AG04450 (cell line): ENCODE measurements at regions not wholly inside any gene's neighbourhood (a gene's known extent, or its start where the extent isn't known, plus 50 kb on each side); places are given as distances from the start of the nearest gene placed in this dataset.

Source experiments
- CTCF ChIA-PET: fragments of 300-600, 350-600 bp; formaldehyde crosslinking; extraction: SDS; loops from one replicate; lab custom pipeline; 2022; ENCODE audit warnings: antibody characterized with exemption, inconsistent platforms; lab: Charles Lee
- POLR2A ChIA-PET: fragments of 350-600 bp; formaldehyde crosslinking; extraction: SDS; loops from one replicate; lab custom pipeline; 2021; ENCODE audit warnings: antibody characterized with exemption, inconsistent platforms; lab: Yijun Ruan, JAX
- DNase-seq: peaks from one replicate; pipeline ENCODE4 v3.0.0-alpha.2; 2011; ENCODE audit warnings: low read depth, low spot score
- H3K27ac ChIP-seq: one replicate; pipeline ENCODE4 v1.5.1; 2012; ENCODE audit warnings: low read depth, low read length, control low read depth
- H3K27me3 ChIP-seq: one replicate; pipeline ENCODE4 v1.6.0; 2012; ENCODE audit warnings: low read length; ENCODE audit not compliant: control insufficient read depth, insufficient read depth
- H3K4me3 ChIP-seq: 2 replicates; pipeline ENCODE4 v1.5.1; 2011; ENCODE audit warnings: mild to moderate bottlenecking, low read depth, low read length, control low read depth
- H3K9me3 ChIP-seq: 2 replicates; pipeline ENCODE4 v1.5.1; 2012; ENCODE audit warnings: low read length; ENCODE audit not compliant: control insufficient read depth, insufficient read depth
- TF ChIP-seq, protein P1 (sequence below): IDR thresholded peaks from 2 replicates; pipeline ENCODE4 v1.5.1; 2011; ENCODE audit warnings: low read depth, low read length, control low read depth, inconsistent platforms

DNA sequence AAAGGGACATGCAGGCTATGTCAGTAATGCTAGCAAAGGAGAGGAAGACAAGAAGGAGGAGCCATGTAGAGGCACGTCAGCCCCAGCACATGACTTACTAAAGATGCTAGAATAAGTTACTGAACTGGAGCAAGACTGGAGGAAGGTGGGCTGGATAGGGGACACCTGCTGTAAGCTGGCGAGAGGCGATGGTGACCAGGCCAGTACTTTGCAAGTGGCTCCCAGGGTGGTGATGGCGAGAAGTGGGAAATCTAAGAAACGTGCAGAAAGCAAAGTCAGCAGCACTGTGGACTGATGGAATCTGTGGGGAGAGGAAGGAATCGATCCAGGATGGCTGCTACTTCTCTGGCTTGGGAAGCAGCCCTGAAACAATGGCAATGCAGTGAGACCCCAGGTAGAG lies 617.1 kb upstream of the ADAMTS16 start:
- TF ChIP-seq, protein P1, sequence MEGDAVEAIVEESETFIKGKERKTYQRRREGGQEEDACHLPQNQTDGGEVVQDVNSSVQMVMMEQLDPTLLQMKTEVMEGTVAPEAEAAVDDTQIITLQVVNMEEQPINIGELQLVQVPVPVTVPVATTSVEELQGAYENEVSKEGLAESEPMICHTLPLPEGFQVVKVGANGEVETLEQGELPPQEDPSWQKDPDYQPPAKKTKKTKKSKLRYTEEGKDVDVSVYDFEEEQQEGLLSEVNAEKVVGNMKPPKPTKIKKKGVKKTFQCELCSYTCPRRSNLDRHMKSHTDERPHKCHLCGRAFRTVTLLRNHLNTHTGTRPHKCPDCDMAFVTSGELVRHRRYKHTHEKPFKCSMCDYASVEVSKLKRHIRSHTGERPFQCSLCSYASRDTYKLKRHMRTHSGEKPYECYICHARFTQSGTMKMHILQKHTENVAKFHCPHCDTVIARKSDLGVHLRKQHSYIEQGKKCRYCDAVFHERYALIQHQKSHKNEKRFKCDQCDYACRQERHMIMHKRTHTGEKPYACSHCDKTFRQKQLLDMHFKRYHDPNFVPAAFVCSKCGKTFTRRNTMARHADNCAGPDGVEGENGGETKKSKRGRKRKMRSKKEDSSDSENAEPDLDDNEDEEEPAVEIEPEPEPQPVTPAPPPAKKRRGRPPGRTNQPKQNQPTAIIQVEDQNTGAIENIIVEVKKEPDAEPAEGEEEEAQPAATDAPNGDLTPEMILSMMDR, result no peak
- DNase-seq, result no peak
- CTCF ChIA-PET, result no interaction called here

GRCh38 chr5:4531756-4532704 lies 608.1 kb upstream of the ADAMTS16 start:
- Histone ChIP-seq H3K27me3 (no peaks in the 10 kb centered on the region), H3K4me3 (no peak overlapping the region), H3K27ac (no peak overlapping the region), H3K9me3 (peaks cover 40% of the 10 kb centered on the region)
- DNase-seq, result no peak
- TF ChIP-seq, protein P1, result no peak
- CTCF ChIA-PET, result no interaction called here
- POLR2A ChIA-PET, result no interaction called here

More for the DNA sequence above, 617.1 kb upstream of the ADAMTS16 start:
- peaks cover 23% of the 10 kb centered on the region for H3K9me3 ChIP-seq
- H3K27me3 ChIP-seq, result no peaks in the 10 kb centered on the region
- H3K4me3 ChIP-seq, result no peak overlapping the region
- H3K27ac ChIP-seq, result no peak overlapping the region
- POLR2A ChIA-PET, result no interaction called here

GRCh38 chr5:4532705-4533080 lies 607.4 kb upstream of the ADAMTS16 start:
- Histone ChIP-seq H3K27me3 (no peaks in the 10 kb centered on the region), H3K4me3 (no peak overlapping the region), H3K27ac (no peak overlapping the region), H3K9me3 (peaks cover 46% of the 10 kb centered on the region)
- POLR2A ChIA-PET, result no interaction called here
- TF ChIP-seq, protein P1, result no peak
- CTCF ChIA-PET, result no interaction called here
- DNase-seq, result no peak

DNA sequence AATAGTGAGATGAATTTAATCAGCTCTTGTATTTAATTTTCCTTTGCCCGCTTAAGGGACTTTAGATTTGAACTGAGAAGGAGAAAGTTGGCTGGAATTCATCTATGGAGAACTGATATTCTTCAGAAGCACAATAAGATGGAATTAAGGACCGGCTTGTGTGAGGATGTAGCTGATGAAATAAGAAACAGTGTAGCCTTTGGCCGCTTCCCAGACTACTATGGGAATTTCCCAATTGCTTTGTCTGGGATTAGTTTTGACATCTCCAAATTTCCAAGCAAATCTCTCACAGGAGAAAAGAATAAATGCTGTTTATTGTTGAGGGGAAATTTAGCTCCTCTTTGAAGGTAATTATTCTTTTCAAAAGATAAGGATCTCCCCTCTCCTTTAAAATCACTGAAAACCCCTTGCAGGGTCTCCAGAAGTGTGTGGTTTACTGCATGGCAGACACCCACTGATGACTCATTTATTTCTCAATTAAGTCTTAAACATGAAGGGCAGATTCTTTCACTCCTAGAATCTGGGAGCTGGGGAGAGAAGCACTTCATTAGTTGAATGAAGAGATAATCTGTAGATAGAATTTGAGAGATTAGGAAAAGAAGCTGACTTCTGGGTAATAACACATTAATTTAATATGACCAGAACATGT lies 606.5 kb upstream of the ADAMTS16 start:
- DNase-seq, result no peak
- Histone ChIP-seq H3K4me3 (no peak overlapping the region), H3K27ac (no peak overlapping the region), H3K27me3 (no peaks in the 10 kb centered on the region), H3K9me3 (peaks cover 43% of the 10 kb centered on the region)
- CTCF ChIA-PET, result no interaction called here
- TF ChIP-seq, protein P1, result no peak
- POLR2A ChIA-PET, result no interaction called here

DNA sequence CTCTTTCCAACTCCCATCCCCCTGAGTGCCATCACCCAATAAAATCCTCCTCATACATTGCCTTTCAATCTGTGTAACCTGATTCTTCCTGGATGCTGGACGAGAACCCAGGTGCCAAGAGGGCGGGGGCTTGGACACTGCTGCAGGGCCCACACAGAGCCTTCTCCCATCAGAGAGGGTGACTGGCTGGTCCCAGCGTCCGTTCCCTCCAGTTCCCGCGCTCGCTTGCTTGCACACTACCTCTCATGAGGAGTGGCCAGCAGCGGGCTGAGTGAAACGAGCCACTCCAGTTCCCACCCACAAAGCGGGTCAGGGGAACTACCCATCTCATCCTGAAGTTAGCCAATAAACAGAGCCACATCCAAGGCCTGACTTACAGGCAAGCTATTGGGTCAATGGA lies 602.6 kb upstream of the ADAMTS16 start:
- ChIA-PET CTCF (no interaction called here), POLR2A (no interaction called here)
- H3K4me3 ChIP-seq, result no peak overlapping the region
- H3K27me3 ChIP-seq, result no peaks in the 10 kb centered on the region
- DNase-seq, result no peak
- TF ChIP-seq, protein P1, result no peak
- H3K27ac ChIP-seq, result no peak overlapping the region
- H3K9me3 ChIP-seq, result peaks cover 65% of the 10 kb centered on the region
